ENCODE measurements at regions not wholly inside any gene's neighbourhood (a gene's known extent, or its start where the extent isn't known, plus 50 kb on each side); places are given as distances from the start of the nearest gene placed in this dataset.

DNA sequence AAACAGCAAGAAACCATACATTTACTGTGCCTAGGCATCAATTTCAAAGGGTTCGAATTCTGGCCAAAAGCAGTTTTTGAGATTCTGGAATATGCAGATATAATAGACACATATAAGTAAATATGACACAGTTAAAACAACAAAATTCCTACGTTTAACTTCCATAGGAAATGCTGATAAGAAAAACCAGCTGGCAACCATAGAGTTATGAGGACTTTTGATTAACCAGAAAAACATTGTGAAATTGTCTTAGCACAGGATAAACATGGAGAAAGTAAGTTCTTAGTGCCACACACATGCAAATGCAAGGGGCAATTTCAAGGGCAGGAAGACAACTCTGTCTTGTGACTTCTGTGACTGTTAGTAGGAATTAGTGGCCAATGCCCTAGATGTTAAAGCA is 702.1 kb downstream of the TNS3 start:
- no peak for DNase-seq

DNA sequence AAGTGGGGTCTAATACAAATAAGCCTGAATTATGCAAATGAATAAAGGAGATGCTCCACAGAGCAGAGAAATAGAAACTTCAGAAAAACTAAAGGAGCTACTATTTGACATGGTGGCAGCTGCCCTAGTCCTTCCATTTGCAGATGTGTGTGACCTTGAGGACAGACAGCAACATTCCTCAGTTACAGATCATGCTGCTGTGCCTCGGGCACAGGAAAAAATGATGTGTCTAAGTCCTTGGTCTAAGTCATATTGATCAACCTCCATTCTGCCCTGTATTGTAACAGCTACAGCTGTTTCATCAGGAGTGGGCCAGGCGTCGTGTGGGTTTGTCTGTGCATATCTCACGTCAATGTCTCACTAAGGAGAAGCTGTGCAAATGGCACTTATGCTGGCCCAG is 710.4 kb downstream of the TNS3 start:
- DNase-seq: no peak

DNA sequence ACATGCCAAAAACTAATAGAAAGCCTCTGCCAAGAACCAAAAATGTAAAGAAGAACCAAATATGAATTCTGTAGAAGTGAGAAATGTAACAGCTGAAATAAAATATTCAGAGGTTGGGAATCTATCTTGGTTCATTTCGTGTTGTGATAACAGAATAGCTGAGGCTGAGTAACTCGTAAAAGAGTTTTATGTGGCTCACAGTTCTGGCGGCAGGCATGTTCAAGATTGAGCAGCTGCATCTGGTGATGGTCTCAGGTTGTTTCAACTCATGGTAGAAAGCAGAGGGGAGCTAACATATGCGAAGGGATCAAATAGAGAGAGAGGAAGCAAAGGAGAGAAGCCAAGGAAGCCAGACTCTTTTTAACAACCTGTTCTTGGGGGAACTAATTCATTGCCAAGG is 717.2 kb downstream of the TNS3 start:
- DNase-seq: no peak

DNA sequence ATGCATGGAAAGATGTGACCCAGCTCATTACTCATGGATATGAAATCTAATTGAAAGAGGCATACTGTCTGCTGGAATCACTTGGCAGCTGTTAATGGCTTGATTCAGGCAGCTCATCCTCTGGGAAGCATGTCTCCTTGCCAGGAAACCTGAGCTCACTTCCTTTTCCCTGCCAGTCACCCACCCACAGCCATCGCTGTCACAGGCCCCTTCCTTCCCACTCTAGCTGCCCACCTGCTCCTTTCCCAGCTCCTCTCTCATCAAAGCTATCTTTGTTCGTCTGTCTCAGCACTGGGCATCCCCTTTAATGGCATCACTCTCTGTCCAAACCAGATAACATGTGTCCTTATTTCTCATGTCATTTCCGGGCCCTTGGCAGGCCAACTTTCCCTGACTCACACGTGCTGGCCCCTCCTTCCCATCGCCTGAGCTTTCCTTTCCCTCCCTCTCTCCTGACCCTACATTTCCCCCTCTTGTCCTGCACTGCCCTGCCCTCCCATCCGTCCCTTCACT is 721.9 kb downstream of the TNS3 start:
- peak; percentile 24 for DNase-seq

DNA sequence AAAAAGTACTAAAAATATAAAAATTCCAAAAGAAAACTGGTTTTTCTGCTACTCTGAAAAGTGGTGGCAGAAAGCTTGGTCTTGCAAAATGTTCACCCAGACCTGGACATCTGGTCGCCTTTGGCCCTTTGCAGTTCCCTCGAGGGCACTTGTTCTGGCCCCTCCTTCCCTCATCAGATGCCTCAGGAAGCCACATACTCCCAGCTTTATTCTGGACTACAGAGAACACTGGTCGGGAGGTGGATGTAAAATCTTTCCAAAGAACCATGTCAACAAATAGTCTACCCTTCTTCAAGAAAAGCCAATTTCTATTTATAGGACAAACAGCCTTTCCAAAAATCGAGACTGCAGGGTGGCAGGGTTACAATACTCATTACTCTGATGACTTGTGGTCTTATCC is 726.1 kb downstream of the TNS3 start:
- no peak for DNase-seq

DNA sequence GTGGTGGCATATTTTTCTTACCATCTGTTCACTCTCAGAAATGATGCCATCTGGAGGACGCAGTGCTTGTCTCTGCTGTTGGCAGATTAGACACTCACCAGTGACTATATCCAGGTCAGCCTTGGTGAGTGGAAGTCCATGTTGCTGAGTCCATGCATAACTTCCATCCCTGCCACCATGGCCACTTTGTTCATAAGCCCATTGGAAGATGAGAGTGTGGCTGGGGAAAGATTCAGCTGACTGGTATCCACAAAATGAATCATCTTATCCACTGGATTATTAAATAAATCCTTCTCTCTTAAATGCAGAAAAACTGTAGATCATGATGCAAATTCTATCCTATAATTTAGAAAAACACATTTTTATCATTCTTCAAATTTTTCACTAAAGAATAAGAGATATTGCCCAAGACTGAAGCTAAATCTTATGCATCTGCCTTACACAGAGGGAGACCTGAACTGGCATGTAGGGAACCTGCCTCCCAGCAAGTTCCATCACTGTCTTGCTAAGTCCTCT is 726.9 kb downstream of the TNS3 start:
- DNase-seq: no peak

DNA sequence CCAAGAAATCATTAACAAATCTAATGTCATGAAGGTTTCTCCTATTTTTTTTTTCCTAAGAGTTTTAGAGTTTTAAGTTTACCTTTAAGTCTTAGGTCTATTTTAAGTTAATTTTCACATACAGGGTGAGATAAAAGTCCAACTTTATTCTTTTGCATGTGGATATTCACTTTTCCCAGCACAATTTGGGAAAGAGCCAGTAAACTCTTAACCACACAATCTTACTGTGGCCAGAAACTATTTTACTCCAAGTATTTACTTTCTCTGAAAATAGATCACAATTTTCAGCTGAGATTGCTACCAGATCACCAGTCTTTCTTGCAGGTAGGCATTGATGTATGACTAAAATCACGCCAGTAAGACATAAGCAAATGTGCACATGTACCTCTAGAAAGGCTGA is 728.5 kb downstream of the TNS3 start:
- peak; percentile 35 for DNase-seq

DNA sequence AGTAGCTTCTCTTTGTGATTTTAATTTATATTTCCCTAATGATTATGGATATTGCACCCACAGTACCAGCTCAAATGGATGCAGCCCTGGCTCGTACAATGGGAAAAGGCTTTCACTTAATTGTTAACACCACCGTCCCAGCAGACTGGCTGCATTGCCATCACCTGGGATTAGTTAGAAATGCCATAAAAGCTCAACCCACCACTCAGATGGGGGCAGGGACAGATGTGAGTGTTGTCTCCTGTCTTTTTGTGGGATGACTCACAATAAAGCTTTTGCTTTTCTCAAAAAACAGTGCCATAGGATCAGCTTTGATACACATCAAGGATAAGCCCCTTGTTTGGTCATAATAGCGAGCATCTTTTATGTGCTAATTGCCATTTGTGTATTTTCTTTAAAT is 729.1 kb downstream of the TNS3 start:
- DNase-seq: no peak

DNA sequence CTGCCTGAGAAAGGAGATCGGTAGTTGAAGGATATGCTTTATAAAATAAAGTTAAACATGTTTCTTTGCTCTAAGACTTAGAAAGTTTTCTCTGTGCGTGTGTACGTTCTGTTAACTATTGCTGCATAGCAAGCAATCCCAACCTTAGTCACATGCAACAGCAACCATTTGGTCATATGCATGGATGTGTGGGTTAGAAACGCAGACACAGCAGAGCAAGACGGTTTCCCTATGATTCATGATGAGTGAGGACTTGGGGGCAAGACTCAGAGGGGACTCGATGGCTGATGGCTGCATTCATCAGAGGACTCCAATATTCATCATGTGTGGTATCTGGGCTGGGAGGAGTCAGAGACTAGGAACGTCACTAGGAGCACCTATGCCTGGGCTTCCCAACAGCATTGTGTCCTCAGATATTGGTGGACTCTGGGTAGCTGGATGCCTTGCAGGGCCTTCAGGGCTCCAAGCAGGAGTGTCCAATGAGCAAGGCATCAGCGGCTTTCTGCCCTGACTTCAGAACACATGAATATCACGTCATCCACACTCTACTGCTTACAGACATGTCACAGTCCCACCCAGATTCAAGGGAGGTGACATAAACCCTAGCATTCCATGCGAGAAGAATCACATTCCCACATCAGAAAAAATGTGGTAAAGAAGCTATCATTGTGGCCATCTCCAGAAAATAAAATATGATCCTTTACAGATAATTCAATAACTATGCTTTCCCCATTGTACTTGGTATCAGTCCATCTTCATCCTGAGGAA is 731.2 kb downstream of the TNS3 start:
- no peak for DNase-seq

DNA sequence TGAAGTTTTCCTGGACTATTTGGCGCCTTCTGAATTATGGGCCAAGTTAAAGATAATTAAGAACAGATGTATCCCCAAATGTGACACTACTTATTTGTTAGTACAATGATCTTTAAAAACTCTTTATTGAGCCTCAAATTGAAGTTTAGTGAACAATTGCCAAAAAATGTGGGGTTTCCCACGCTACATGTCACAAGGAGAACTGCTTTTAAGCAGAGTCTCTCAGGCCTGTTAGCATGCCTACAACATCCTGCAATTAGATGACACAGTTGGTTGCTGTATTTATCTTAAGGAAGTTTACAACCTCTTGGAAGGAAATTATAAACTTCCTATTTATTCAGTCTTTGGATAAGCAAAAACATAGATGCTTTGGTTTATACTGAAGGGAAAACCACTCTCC is 733.0 kb downstream of the TNS3 start:
- DNase-seq: no peak

DNA sequence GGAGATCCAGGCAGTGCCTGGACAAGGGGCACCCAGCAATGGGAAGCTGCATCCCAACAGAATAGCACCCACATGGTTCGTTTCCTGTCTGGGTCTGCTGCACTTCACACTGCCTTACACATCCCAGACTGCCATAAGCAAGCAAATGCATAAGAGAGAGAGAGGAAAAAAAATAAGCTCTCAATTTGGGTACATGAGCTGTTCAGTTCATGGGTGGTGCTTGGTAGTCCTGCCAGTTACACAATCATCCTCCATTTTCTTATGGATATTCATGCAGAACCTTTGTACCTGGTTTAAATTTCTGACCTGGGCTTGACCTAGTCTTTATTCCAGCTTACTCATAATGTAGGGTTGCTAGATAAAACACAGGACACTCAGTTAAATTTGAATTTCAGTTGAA is 733.6 kb downstream of the TNS3 start:
- DNase-seq: no peak

DNA sequence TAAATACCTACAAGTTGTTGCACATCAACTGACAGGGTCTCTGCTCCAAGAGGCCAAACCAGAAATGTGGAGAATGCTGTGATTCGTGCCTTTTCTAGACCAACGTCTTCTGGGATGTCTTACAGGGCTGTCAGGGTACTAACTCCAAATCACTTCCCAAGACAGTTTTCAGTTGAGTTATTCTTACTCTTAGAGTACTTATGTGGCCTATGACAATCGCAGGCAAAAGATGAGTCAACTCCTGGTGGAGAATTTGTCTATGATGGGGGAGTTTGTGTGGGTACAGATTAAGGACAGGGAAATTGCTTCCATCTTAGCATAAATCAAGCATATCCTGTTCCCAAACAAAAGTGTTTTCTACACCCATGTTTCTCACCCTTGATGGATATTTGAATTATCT is 734.8 kb downstream of the TNS3 start:
- no peak for DNase-seq

DNA sequence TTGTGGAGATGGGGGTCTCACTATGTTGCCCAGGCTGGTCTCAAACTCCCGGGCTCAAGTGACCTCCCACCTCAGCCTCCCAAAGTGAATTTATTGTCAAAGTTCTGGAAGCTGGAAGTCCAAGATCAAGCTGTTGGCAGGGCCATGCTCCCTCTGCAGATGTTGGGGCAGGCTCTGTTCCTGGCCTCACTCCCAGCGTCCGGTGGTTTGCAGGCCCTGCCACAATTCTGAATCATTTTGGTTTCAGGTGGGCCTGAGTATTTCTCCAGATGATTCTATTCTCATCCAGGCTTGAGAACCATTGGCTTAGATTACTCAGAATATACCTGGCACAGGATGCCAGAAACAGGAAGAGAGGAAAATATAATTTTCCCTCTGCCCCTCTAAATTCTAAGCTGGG is 737.4 kb downstream of the TNS3 start:
- DNase-seq: no peak

DNA sequence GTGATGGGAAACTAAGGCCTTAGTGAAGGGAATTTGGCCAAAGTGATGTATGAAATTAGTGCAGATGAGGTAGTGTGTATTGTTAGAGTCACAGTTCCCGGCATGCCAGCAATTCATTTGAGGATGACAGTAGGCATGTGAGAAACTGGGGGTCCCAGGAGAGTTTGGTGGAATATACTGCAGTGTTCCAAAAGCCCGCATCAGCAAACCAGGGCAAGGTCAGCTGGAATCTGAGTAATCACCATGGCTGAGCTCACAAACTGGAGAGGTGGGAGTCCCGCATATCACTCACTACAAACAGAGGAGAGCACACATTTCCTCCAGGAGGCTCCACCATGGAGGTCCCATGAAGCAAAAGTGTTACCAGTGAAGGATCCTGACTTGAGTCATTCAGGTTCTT is 740.7 kb downstream of the TNS3 start:
- DNase-seq: no peak

DNA sequence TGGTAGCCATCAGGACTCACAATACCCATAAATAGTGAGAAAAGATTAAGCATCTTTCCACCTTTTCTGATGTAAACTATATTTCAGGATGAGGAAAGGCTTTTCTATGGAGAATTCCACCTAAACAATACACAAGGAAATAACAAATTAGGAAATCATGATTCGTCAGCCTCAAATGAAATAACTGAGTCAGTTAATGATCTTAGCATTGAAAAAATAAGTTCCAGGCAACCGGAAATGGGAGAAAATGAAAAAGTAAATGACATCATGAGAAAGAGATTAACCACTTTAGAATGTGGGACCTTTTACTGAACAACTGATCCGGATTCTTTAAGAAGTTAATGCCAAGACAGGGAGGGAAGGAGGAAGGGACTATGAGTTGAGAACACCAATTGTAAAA is 742.3 kb downstream of the TNS3 start:
- DNase-seq: no peak

DNA sequence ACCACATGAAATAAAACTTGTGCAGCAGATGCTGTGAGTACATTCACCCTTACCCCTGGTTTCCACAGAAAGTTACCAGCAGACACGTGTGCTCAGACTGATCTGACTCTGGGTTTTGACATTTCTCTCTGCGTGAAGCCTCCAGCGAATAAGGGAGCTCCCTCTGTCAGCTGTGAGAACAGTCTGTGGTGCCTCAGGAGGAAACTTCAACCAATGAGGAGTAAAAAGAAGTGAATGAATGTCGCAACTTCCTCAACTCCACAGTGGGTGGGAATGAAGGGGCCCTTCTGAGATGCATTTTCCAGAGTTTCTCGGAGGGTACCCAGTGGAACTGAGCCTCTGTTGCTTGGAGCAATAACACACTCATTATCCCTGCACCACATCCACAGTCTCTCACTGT is 743.4 kb downstream of the TNS3 start:
- DNase-seq: no peak

DNA sequence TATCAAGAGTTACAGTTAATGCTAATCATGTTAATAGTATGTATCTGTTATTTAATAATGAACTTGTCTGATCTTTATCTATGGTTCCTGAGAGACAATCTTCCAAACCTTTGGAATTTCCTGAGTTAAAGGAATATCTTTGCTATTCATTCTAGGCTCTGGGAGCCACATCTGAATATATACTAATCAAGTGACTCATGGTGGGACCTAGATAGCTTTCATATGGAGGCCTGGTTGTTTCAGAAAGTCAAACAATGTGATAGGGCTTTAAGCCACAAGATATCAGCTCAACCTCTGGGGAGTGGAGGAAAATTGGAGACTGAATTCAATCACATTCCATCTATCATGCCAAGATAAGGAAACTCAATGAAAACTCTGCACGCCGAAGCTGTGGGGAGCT is 746.4 kb downstream of the TNS3 start:
- no peak for DNase-seq

DNA sequence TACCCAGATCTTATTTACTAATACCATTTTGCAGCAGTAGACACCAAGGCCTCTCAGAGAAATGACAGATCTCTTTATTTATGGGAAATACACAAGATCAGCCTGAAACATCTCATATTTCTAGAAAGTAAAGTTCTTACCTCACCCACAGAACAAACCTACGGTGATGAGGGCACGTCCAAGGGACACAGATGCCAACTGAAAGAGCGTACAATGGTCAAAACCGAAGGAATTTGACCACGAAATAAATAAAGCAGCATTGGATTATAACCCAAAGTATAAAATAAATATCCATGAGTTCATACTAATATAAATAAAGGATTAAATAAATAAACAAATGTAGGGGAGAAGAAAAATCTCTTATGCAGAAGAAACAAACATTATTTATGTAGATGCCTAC is 747.0 kb downstream of the TNS3 start:
- no peak for DNase-seq

DNA sequence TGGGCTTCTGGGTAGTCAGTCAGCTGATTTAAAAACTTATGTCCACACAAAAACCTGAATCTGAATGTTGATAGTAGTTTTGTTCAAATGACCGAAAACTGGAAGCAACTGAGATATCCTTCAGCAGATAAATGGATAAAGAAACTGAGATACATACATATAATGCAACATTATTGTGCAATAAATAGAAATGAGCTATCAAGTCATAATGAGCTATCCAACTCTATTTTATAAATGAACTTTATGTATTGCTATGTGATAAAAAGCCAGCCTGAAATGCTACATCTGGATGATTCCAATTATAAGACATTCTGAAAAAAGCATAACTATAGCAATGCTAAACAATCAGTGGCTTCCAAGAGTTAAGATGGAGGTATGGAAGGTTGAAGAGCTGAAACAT is 748.7 kb downstream of the TNS3 start:
- no peak for DNase-seq

DNA sequence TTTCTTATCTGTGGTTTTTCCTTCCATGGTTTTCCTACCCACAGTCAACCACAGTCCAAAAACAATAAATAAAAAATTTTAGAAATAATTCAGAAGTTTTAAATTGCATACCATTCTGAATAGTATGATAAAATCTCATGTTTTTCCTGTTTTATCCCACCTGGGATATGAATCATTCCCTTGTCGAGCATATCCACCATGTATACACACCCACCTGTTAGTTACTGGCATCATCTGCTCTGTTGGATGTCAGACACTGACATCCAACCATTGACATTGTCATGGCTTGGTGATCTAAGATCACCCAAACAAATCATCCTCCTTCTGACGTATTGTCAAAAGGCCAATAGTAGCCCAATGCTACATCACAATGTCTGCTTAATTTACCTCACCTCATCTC is 749.8 kb downstream of the TNS3 start:
- no peak for DNase-seq

DNA sequence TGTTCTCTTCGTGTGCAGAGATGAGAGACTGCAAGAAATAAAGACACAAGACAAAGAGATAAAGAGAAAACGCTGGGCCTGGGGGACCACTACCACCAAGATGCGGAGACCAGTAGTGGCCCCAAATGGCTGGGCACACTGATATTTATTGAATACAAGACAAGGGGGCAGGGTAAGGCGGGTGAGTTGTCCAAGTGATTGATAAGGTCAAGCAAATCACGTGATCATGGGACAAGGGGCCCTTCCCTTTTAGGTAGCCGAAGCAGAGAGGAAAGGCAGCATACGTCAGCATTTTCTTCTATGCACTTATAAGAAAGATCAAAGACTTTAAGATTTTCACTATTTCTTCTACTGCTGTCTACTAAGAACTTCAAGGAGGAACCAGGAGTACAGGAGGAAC is 762.1 kb downstream of the TNS3 start:
- no peak for DNase-seq

DNA sequence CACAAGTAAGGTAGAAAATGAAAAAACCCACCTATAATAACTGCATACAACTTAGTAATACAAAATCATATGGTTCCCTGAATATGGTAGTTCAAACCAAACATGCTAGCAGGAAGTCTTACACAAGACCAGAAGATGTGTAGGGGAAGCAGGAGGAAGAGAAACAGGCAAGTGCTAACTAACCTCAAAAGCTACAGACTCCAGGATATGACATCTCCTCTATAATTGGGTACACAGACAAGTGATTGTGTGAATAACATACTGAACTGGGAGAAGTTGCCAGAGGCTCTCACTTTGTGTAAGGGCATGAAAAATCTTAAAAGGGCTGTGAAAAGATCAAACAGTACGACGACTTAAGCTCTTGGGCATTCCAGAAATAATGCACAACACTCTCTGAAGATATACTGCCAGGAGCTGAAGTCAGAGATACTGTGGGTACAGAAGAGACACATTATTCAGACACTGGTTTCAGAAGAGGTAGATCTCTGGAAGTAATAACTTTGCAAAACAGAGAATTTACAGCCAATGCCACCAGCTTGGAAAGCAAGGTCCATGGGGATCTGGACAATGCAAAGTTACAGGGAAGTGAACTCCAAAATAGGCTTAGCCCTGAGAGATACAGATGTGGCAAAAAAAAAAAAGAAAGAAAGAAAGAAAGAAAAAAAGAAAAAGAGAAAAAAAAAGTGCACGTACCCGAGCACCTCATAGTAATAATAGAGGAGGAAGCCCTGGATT is 767.2 kb downstream of the TNS3 start:
- DNase-seq: no peak

DNA sequence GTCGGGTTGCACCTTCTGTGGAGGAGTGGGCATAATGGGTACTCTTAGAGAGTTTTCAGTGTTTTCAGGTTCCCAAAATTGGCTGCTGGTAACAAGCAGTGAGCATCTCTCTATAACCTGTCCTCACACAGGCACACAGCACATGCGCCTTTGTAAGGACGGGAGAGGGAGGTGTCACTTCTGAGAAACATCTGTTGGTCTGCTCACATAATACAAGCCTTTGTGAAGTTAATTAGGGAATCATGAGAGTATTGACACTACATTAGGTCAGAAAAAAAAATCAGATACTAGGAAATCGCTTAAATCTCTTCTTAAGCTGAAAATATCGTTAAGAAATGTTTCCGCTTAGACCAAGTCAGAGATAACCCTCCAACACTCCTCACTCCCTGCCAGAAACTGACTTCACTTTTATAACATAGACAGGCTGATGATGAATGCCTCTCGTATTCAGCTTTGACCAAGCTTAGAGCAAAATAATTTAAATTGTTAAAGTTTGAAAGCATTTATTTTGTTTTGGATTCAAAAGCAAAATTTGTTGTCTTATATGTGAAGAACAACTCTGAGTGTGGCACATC is 769.7 kb downstream of the TNS3 start:
- DNase-seq: peak; percentile 34

Measured in muscle of arm (tissue), 1 donor.